Stimulated activated CD4-positive, alpha-beta T cell treated with anti-CD3 and anti-CD28 coated beads, Interleukin-4, amount 100 ng/mL, for 48 hours (primary cell): ENCODE measurements at regions not wholly inside any gene's neighbourhood (a gene's known extent, or its start where the extent isn't known, plus 50 kb on each side); places are given as distances from the start of the nearest gene placed in this dataset.

Experiments used
- DNase-seq, 2 donors: peaks; one replicate each; pipeline ENCODE4 v3.0.0-alpha.2; 2020; ENCODE audit warnings: low read depth in 2 of 2

- no peak for DNase-seq
These were observed 112.1 kb downstream of the DLL1 start for GRCh38 chr6:170178561-170179477.

GRCh38 chr6:170177772-170178560 lies 112.9 kb downstream of the DLL1 start:
- DNase-seq = no peak

- DNase-seq = no peak
These were observed 113.7 kb downstream of the DLL1 start for GRCh38 chr6:170176898-170177771.

- no peak for DNase-seq
These were observed 114.6 kb downstream of the DLL1 start for GRCh38 chr6:170176136-170176897.

- DNase-seq = no peak
These were observed 115.2 kb downstream of the DLL1 start for GRCh38 chr6:170175644-170176135.

GRCh38 chr6:170174771-170175643 lies 115.9 kb downstream of the DLL1 start:
- no peak for DNase-seq

- DNase-seq = no peak
These were observed 116.6 kb downstream of the DLL1 start for GRCh38 chr6:170174124-170174770.

GRCh38 chr6:170173335-170173881 lies 117.5 kb downstream of the DLL1 start:
- DNase-seq = no peak

- no peak for DNase-seq
These were observed 118.0 kb downstream of the DLL1 start for GRCh38 chr6:170172825-170173256.

GRCh38 chr6:170172392-170172791 lies 118.5 kb downstream of the DLL1 start:
- DNase-seq = no peak

- no peak for DNase-seq
These were observed 123.2 kb downstream of the DLL1 start for GRCh38 chr6:170167657-170168159.

- no peak for DNase-seq
These were observed 124.3 kb downstream of the DLL1 start for GRCh38 chr6:170166511-170167122.

- no peak for DNase-seq
These were observed 125.3 kb downstream of the DLL1 start for GRCh38 chr6:170165471-170166117.

- no peak for DNase-seq
These were observed 125.8 kb downstream of the DLL1 start for GRCh38 chr6:170165085-170165470.

- no peak for DNase-seq
These were observed 126.5 kb downstream of the DLL1 start for GRCh38 chr6:170164271-170164900.

- DNase-seq = no peak
These were observed 127.3 kb downstream of the DLL1 start for GRCh38 chr6:170163405-170164170.
